Activated CD4-positive, CD25-positive, alpha-beta regulatory T cell treated with anti-CD3 and anti-CD28 coated beads, Interleukin-2, amount 50 U/mL, for 16 hours (primary cell): ENCODE measurements at regions not wholly inside any gene's neighbourhood (a gene's known extent, or its start where the extent isn't known, plus 50 kb on each side); places are given as distances from the start of the nearest gene placed in this dataset.
A peak's percentile ranks its signal among the peaks of the same experiment; 100 is the strongest.
"Not testable (repeated sequence)": the region's sequence is repeated elsewhere in the genome, so short reads cannot be mapped to it uniquely, and the experiment has no call there.

Source experiments
- DNase-seq: peaks from one replicate; pipeline ENCODE4 v3.0.0-alpha.2; 2020; ENCODE audit warnings: low read depth, low spot score

- DNase-seq = no peak
Observed at GRCh38 chr6:37078814-37079213, 73.4 kb downstream of the FGD2 start.

GRCh38 chr6:37081042-37081607 lies 75.7 kb downstream of the FGD2 start:
- no peak for DNase-seq

- no peak for DNase-seq
Observed at GRCh38 chr6:37082390-37083130, 77.1 kb downstream of the FGD2 start.

GRCh38 chr6:37083243-37084138 lies 78.0 kb downstream of the FGD2 start:
- no peak for DNase-seq

GRCh38 chr6:37084665-37085064 lies 79.2 kb downstream of the FGD2 start:
- DNase-seq = not testable (repeated sequence)

GRCh38 chr6:37085198-37085597 lies 79.7 kb downstream of the FGD2 start:
- no peak for DNase-seq

- no peak for DNase-seq
Observed at GRCh38 chr6:37088897-37089296, 81.1 kb upstream of the PIM1 start.

- DNase-seq = no peak
Observed at GRCh38 chr6:37089783-37090182, 80.2 kb upstream of the PIM1 start.

- not testable (repeated sequence) for DNase-seq
Observed at GRCh38 chr6:37091104-37091503, 78.8 kb upstream of the PIM1 start.

GRCh38 chr6:37091586-37091985 lies 78.4 kb upstream of the PIM1 start:
- not testable (repeated sequence) for DNase-seq

GRCh38 chr6:37092923-37093727 lies 76.8 kb upstream of the PIM1 start:
- DNase-seq = no peak

- no peak for DNase-seq
Observed at GRCh38 chr6:37093728-37094069, 76.3 kb upstream of the PIM1 start.

- no peak for DNase-seq
Observed at GRCh38 chr6:37095997-37096396, 74.0 kb upstream of the PIM1 start.

GRCh38 chr6:37097335-37097734 lies 72.6 kb upstream of the PIM1 start:
- DNase-seq = no peak

GRCh38 chr6:37099442-37099841 lies 70.5 kb upstream of the PIM1 start:
- DNase-seq = no peak

- DNase-seq = no peak
Observed at GRCh38 chr6:37100745-37101144, 69.2 kb upstream of the PIM1 start.

- DNase-seq = no peak
Observed at GRCh38 chr6:37101991-37102298, 68.0 kb upstream of the PIM1 start.

- DNase-seq = peak; percentile 35
Observed at GRCh38 chr6:37102299-37103168, 67.4 kb upstream of the PIM1 start.

- DNase-seq = no peak
Observed at GRCh38 chr6:37103169-37104039, 66.5 kb upstream of the PIM1 start.

- DNase-seq = no peak
Observed at GRCh38 chr6:37104824-37105147, 65.2 kb upstream of the PIM1 start.
